ENCODE measurements at regions not wholly inside any gene's neighbourhood (a gene's known extent, or its start where the extent isn't known, plus 50 kb on each side); places are given as distances from the start of the nearest gene placed in this dataset.

DNA sequence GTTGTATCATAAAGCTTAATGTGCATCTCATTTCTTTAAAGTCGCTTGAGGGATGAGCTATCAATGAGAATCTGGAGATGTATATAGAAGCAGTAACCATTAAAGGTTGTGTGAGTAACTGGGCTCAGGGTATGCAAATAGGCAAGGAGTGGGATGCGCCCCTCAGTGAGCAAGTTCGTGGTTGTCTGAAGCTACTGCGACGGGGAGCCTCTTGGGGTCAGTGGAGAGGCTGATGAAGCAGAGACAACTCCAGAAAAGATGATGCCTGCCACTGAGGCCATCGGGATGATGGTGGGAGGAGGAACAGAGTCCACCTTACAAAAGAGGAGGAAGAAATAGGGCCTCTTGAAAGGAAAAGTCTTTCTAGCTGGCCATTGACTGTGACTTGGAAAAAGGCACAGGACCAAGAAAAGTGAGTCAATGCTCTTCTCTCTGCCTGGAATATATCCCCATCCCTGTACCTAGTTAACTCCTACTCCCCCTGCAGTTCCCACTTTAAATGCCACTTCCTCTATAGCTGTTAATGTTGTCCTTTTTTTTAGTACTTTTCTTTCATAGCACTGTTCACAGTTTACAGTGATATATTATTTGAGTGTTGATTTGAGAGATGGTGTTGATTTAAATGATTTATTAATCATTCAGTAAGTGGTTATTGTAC, 51.4 kb upstream of the LSM6 start:
- H3K36me3 ChIP-seq, result no peaks in the 10 kb centered on the region
- TF ChIP-seq, protein P1, sequence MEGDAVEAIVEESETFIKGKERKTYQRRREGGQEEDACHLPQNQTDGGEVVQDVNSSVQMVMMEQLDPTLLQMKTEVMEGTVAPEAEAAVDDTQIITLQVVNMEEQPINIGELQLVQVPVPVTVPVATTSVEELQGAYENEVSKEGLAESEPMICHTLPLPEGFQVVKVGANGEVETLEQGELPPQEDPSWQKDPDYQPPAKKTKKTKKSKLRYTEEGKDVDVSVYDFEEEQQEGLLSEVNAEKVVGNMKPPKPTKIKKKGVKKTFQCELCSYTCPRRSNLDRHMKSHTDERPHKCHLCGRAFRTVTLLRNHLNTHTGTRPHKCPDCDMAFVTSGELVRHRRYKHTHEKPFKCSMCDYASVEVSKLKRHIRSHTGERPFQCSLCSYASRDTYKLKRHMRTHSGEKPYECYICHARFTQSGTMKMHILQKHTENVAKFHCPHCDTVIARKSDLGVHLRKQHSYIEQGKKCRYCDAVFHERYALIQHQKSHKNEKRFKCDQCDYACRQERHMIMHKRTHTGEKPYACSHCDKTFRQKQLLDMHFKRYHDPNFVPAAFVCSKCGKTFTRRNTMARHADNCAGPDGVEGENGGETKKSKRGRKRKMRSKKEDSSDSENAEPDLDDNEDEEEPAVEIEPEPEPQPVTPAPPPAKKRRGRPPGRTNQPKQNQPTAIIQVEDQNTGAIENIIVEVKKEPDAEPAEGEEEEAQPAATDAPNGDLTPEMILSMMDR (IDR thresholded peaks at IDR 0.05), result no peak
- TF ChIP-seq POLR2A (IDR thresholded peaks at IDR 0.05), result no peak
- no peak for TF ChIP-seq POLR2AphosphoS5 (IDR thresholded peaks at IDR 0.05; ENCODE audit: insufficient read depth in 1 of 2, low read depth in 1 of 2)
- no peak for DNase-seq (ENCODE audit: extremely low spot score in 2 of 2)
- intact Hi-C loops (cut with DNase I), result no loop called here
- H3K27me3 ChIP-seq, result no peaks in the 10 kb centered on the region
- H3K4me3 ChIP-seq, result no peak overlapping the region
- H3K4me1 ChIP-seq, result no peaks in the 10 kb centered on the region
- H3K9me3 ChIP-seq, result no peaks in the 10 kb centered on the region
- no peak overlapping the region for H3K27ac ChIP-seq

DNA sequence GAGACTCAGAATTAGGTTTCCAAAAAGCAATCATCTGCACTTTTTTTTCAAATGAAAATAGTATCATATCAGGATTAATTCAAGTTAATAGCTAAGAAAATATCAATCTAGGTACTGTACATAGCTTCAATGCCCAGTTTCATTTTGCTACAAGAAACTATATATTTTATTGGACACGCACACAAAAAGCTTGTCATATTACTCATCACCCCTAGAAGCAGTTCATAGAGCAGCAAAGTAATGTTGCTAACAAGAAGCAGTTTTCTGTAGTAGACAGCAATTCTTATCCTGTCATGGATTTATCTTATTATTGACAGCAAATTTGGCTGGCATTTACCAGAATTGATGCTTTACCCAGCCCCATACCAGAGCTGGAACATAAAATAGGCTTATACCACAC, 52.3 kb upstream of the LSM6 start:
- no peak for DNase-seq (ENCODE audit: extremely low spot score in 2 of 2)
- H3K9me3 ChIP-seq, result no peaks in the 10 kb centered on the region
- no peak overlapping the region for H3K27ac ChIP-seq
- H3K4me3 ChIP-seq, result no peak overlapping the region
- TF ChIP-seq POLR2A (IDR thresholded peaks at IDR 0.05), result no peak
- TF ChIP-seq, protein P1 (IDR thresholded peaks at IDR 0.05), result no peak
- no peak for TF ChIP-seq POLR2AphosphoS5 (IDR thresholded peaks at IDR 0.05; ENCODE audit: insufficient read depth in 1 of 2, low read depth in 1 of 2)
- no peaks in the 10 kb centered on the region for H3K36me3 ChIP-seq
- intact Hi-C loops (cut with DNase I), result no loop called here
- H3K27me3 ChIP-seq, result no peaks in the 10 kb centered on the region
- no peaks in the 10 kb centered on the region for H3K4me1 ChIP-seq

DNA sequence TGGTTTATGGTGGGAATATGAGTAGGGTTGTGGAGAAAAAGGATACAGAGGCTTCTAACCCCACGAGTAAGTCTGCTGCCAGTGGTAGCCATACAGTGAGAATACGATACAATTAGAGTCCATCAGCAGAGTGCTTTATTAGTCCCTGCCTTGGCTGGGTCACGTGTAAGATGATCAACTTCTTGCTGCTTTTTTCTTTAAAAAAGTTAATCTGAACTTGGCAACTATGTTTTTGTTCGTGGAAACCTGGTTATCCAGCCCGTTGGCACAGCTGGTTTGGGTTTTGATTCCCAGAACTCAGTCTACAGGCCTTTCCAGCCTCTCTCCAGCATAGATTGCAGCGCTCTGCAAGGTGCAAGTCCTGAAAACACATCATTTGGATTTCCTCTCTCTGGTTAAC, 53.1 kb upstream of the LSM6 start:
- Histone ChIP-seq H3K4me3 (no peak overlapping the region), H3K27me3 (no peaks in the 10 kb centered on the region), H3K9me3 (no peaks in the 10 kb centered on the region), H3K4me1 (no peaks in the 10 kb centered on the region), H3K36me3 (no peaks in the 10 kb centered on the region), H3K27ac (no peak overlapping the region)
- intact Hi-C loops (cut with DNase I), result no loop called here
- TF ChIP-seq POLR2AphosphoS5 (IDR thresholded peaks at IDR 0.05; ENCODE audit: insufficient read depth in 1 of 2, low read depth in 1 of 2), result no peak
- TF ChIP-seq POLR2A (IDR thresholded peaks at IDR 0.05), result no peak
- TF ChIP-seq, protein P1 (IDR thresholded peaks at IDR 0.05), result no peak
- no peak for DNase-seq (ENCODE audit: extremely low spot score in 2 of 2)

GRCh38 chr4:146121757-146122156, 53.8 kb upstream of the LSM6 start:
- no peak for TF ChIP-seq POLR2A (IDR thresholded peaks at IDR 0.05)
- no peak for TF ChIP-seq POLR2AphosphoS5 (IDR thresholded peaks at IDR 0.05; ENCODE audit: insufficient read depth in 1 of 2, low read depth in 1 of 2)
- TF ChIP-seq, protein P1 (IDR thresholded peaks at IDR 0.05), result no peak

DNA sequence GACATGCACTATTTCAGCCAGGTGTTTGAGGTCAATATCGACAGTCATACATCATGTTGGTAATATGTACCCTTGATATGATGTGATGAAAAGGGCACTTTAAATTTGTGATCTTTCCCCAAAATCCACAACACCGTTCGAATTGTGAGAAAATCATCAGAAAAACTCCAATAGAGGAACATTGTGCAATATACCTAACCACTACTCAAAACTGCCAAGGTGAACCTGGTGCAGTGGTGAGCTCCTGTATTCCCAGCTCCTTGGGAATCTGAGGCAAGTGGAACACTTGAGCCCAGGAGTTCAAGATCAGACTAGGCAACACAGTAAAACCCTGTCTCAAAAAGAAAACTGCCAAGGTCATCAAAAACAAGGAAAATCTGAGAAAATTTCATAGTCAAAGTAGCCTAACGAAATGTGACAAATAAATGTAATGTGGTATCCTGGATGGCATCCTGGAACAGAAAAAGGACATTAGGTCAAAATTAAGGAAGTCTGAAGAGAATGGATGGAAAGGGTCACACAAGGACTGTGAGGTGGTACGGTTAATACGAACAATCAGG, 55.6 kb upstream of the LSM6 start:
- Histone ChIP-seq H3K4me3 (no peak overlapping the region), H3K4me1 (no peaks in the 10 kb centered on the region), H3K9me3 (no peaks in the 10 kb centered on the region), H3K36me3 (no peaks in the 10 kb centered on the region), H3K27me3 (no peaks in the 10 kb centered on the region), H3K27ac (no peak overlapping the region)
- DNase-seq (ENCODE audit: extremely low spot score in 2 of 2), result no peak
- TF ChIP-seq, protein P1 (IDR thresholded peaks at IDR 0.05), result no peak
- TF ChIP-seq POLR2A (IDR thresholded peaks at IDR 0.05) (no peak), POLR2AphosphoS5 (IDR thresholded peaks at IDR 0.05; ENCODE audit: insufficient read depth in 1 of 2, low read depth in 1 of 2) (no peak)
- intact Hi-C loops (cut with DNase I), result no loop called here

More at GRCh38 chr4:146121757-146122156, 53.8 kb upstream of the LSM6 start:
- Histone ChIP-seq H3K36me3 (no peaks in the 10 kb centered on the region), H3K4me1 (no peaks in the 10 kb centered on the region), H3K9me3 (no peaks in the 10 kb centered on the region), H3K4me3 (no peak overlapping the region), H3K27me3 (no peaks in the 10 kb centered on the region), H3K27ac (no peak overlapping the region)
- DNase-seq (ENCODE audit: extremely low spot score in 2 of 2), result no peak
- intact Hi-C loops (cut with DNase I), result no loop called here
